Heart left ventricle (tissue), 16 donors: ENCODE measurements at regions not wholly inside any gene's neighbourhood (a gene's known extent, or its start where the extent isn't known, plus 50 kb on each side); places are given as distances from the start of the nearest gene placed in this dataset.
A peak's percentile ranks its signal among the peaks of the same experiment; 100 is the strongest.

Experiments used
- ATAC-seq, 4 donors: fragments of 200-7000 bp; cut with Tn5 transposase; one replicate each; pipeline ENCODE4 v1.9.1; 2020 to 2022; ENCODE audit warnings: moderate library complexity in 4 of 4, mild to moderate bottlenecking in 3 of 4, moderate number of reproducible peaks in 1 of 4
- DNase-seq, 5 donors: peaks; one replicate each; pipeline ENCODE4 v3.0.0-alpha.2; 2020
- H3K27ac ChIP-seq, 12 donors: fragments of 200-600 bp; sonication (generic) in 4 of 12; one replicate each; pipeline versions ENCODE4 v1.5.0 to v1.8.0; 2016 to 2022; ENCODE audit warnings: mild to moderate bottlenecking in 2 of 12
- H3K27me3 ChIP-seq, 9 donors: fragments of 200-600 bp; sonication (generic) in 2 of 9; one replicate each; pipeline versions ENCODE4 v1.5.1 to v1.8.0; 2016 to 2022; ENCODE audit warnings: mild to moderate bottlenecking in 3 of 9
- H3K36me3 ChIP-seq, 9 donors: fragments of 200-600 bp; sonication (generic) in 2 of 9; one replicate each; pipeline versions ENCODE4 v1.5.0 to v1.8.0; 2018 to 2022; ENCODE audit warnings: mild to moderate bottlenecking in 2 of 9
- H3K4me1 ChIP-seq, 12 donors: fragments of 200-600 bp; sonication (generic) in 4 of 12; one replicate each; pipeline versions ENCODE4 v1.5.0 to v1.8.0; 2016 to 2022; ENCODE audit warnings: mild to moderate bottlenecking in 3 of 12
- H3K4me3 ChIP-seq, 12 donors: fragments of 200-600 bp; sonication (generic) in 4 of 12; one replicate each; pipeline versions ENCODE4 v1.5.0 to v1.8.0; 2017 to 2022; ENCODE audit warnings: mild to moderate bottlenecking in 9 of 12, moderate library complexity in 4 of 12
- H3K9me3 ChIP-seq, 12 donors: fragments of 200-600 bp; sonication (generic) in 4 of 12; one replicate each; pipeline versions ENCODE4 v1.5.0 to v1.8.0; 2016 to 2022; ENCODE audit warnings: mild to moderate bottlenecking in 1 of 12
- CTCF ChIP-seq, 12 donors: fragments of 200-600 bp; sonication (generic) in 4 of 12; IDR thresholded peaks; one replicate each; pipeline versions ENCODE4 v1.5.0 to v1.8.0; 2018 to 2022; ENCODE audit warnings: antibody characterized with exemption in 12 of 12, mild to moderate bottlenecking in 5 of 12
- POLR2A ChIP-seq, 2 donors: fragments of 450-650 bp; IDR thresholded peaks; one replicate each; pipeline ENCODE4 v1.6.1; 2017; ENCODE audit warnings: antibody characterized with exemption in 2 of 2, mild to moderate bottlenecking in 2 of 2, moderate library complexity in 2 of 2
- WGBS, 4 donors: extraction: QIAGEN DNeasy Blood & Tissue Kit in 2 of 4; methylation state at CpG; one replicate each; pipeline versions ENCODE4 v1.1.5 to v1.1.7; 2013 to 2018; 5-methylcytosine and 5-hydroxymethylcytosine counted together
- intact Hi-C, 10 donors: fragments of 100-400 bp; cut with DNase I; formaldehyde crosslinking; loops; one replicate each; pipeline versions ENCODE4 v1.11.1 to v1.14.2; 2022
- donor health status: ischemic (EF 13 %, LVEDD 7.1; RV severe dilation, severe dysfunction).
- donor health status: healthy with polysubstance abuse.
- donor health status: DM: no; HTN: yes; CAD: no.
- donor health status: DM: no; HTN: no; CAD: no.
- donor health status: ischemic (EF 25% LVEDD 6.9; RV normal size, moderate dysfunction).
- donor health status: ischemic (EF 25% LVEDD 5.7; RV mildly dilated, moderate dysfunction).
- donor health status: healthy.
- donor health status: DM: yes; HTN: yes; CAD: no.
- donor health status: ischemic (EF 35%, LVEDD 5.7; RV mildly dilated, moderate dysfunction).
- donor health status: nonischemic (EF 11% LVEDD 7.7; RV severe dilation, severe dysfunction).
- donor health status: DM: yes; HTN: yes; CAD: no.
- donor health status: PGD.
- donor health status: ischemic (EF 29% LVEDD 5.4; RV normal size, mild dysfunction).
- donor health status: nonischemic (EF 23%, LVEDD 6.1; RV moderate dilation, normal function).

- intact Hi-C loops: no loop called here
- TF ChIP-seq POLR2A (IDR thresholded peaks at IDR 0.05) (no peak), CTCF (IDR thresholded peaks at IDR 0.05) (no peak)
- 50 to 54% (median 53%) methylated on average over 6 of the region's 6 CpGs for WGBS, 4 donors
- peaks cover 15 to 50% (median 33%) of the 10 kb centered on the region in 12 donors for H3K4me1 ChIP-seq
- H3K27ac ChIP-seq: peak overlapping the region in 3 of 12 donors; percentile 14 to 96 (median 38)
- ATAC-seq (no peak), DNase-seq (no peak)
- no peaks in the 10 kb centered on the region for H3K36me3 ChIP-seq
- peaks cover 0 to 19% (median 0%) of the 10 kb centered on the region in 12 donors for H3K9me3 ChIP-seq
- H3K27me3 ChIP-seq: no peaks in the 10 kb centered on the region
- H3K4me3 ChIP-seq: no peak overlapping the region
Measured at GRCh38 chr20:50412069-50412468, 98.1 kb upstream of the PTPN1 start.

GRCh38 chr20:50412499-50412898 is 97.7 kb upstream of the PTPN1 start:
- intact Hi-C loops: no loop called here
- WGBS, 4 donors: 80 to 91% (median 89%) methylated on average over 7 of the region's 7 CpGs

GRCh38 chr20:50413088-50413500 is 97.1 kb upstream of the PTPN1 start:
- Histone ChIP-seq H3K27me3 (no peaks in the 10 kb centered on the region), H3K4me3 (no peak overlapping the region), H3K27ac (peak overlapping the region in 5 of 12 donors; percentile 14 to 96 (median 29)), H3K36me3 (no peaks in the 10 kb centered on the region), H3K4me1 (peaks cover 15 to 52% (median 34%) of the 10 kb centered on the region in 12 donors), H3K9me3 (peaks cover 0 to 19% (median 0%) of the 10 kb centered on the region in 12 donors)
- 85 to 92% (median 88%) methylated on average over 6 of the region's 6 CpGs for WGBS, 4 donors
- intact Hi-C loops: no loop called here
- ATAC-seq: no peak
- no peak for DNase-seq
- TF ChIP-seq CTCF (IDR thresholded peaks at IDR 0.05): no peak
- no peak for TF ChIP-seq POLR2A (IDR thresholded peaks at IDR 0.05)

More at GRCh38 chr20:50412499-50412898, 97.7 kb upstream of the PTPN1 start:
- Histone ChIP-seq H3K4me3 (no peak overlapping the region), H3K4me1 (peaks cover 15 to 52% (median 34%) of the 10 kb centered on the region in 12 donors), H3K9me3 (peaks cover 0 to 19% (median 0%) of the 10 kb centered on the region in 12 donors), H3K27me3 (no peaks in the 10 kb centered on the region), H3K27ac (peak overlapping the region in 5 of 12 donors; percentile 14 to 96 (median 29)), H3K36me3 (no peaks in the 10 kb centered on the region)
- ATAC-seq: no peak
- no peak for DNase-seq
- TF ChIP-seq POLR2A (IDR thresholded peaks at IDR 0.05): no peak
- no peak for TF ChIP-seq CTCF (IDR thresholded peaks at IDR 0.05)

- no peak overlapping the region for H3K4me3 ChIP-seq
- WGBS, 4 donors: 31 to 51% (median 50%) methylated on average over 5 of the region's 5 CpGs
- no peak for TF ChIP-seq CTCF (IDR thresholded peaks at IDR 0.05)
- TF ChIP-seq POLR2A (IDR thresholded peaks at IDR 0.05): no peak
- H3K36me3 ChIP-seq: no peaks in the 10 kb centered on the region
- ATAC-seq: peak; percentile 11 to 50 (median 19)
- peak overlapping the region; percentile 88 to 99 (median 96) for H3K27ac ChIP-seq
- no peak for DNase-seq
- H3K4me1 ChIP-seq: peaks cover 15 to 43% (median 26%) of the 10 kb centered on the region in 12 donors
- intact Hi-C loops: loop anchor here in 6 of 10 donors (1.0 to 5.0 kb wide), 5 partner anchors 16 to 47 kb away; no protein-coding TSS in a partner anchor
- no peaks in the 10 kb centered on the region for H3K27me3 ChIP-seq
- peaks cover 0 to 17% (median 0%) of the 10 kb centered on the region in 12 donors for H3K9me3 ChIP-seq
Measured at GRCh38 chr20:50415021-50415515, 95.1 kb upstream of the PTPN1 start.
